ENCODE measurements at regions not wholly inside any gene's neighbourhood (a gene's known extent, or its start where the extent isn't known, plus 50 kb on each side); places are given as distances from the start of the nearest gene placed in this dataset.

DNA sequence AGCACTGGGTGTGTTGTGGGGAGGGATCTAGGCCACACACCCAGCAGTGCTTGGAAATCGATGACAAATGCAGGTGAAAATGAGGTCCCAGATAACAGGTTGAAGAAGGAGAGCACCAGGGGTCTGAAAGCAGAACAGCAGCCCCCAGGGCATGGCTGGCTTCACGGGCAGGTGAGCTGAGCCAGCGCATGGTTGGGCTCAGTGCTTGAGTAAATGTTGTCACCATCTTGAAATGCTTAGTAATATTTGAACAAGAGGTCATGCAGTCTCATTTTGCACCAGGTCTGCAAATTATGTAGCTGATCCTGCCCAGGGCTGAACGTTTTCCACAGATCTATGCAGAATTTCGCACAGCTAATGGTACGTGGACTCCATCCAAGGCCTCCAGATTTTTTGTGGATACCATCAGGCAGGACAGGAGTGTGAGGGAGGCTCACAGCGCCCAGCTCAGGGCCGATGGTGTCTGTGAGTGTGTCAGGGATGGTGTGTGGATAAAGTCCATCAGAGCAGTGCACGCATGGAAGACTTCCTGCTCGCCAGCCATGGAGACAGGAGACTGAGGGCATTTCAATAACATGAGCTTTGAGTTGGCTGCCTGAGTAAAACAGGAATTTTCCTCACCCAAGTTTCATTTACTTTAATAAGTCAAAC is 53.1 kb upstream of the SNX9 start:
- no peak for DNase-seq
- peaks cover 0 to 7% (median 0%) of the 10 kb centered on the region in 3 donors for H3K36me3 Mint-ChIP-seq
- H3K9me3 Mint-ChIP-seq = no peaks in the 10 kb centered on the region
- peaks cover 2 to 11% of the 10 kb centered on the region in 2 donors for H3K4me1 Mint-ChIP-seq
- H3K27me3 Mint-ChIP-seq (ENCODE audit: low read depth in 3 of 3) = peaks cover 0 to 15% (median 5%) of the 10 kb centered on the region in 3 donors
- H3K4me3 Mint-ChIP-seq = no peak overlapping the region
- H3K27ac Mint-ChIP-seq = no peak overlapping the region

DNA sequence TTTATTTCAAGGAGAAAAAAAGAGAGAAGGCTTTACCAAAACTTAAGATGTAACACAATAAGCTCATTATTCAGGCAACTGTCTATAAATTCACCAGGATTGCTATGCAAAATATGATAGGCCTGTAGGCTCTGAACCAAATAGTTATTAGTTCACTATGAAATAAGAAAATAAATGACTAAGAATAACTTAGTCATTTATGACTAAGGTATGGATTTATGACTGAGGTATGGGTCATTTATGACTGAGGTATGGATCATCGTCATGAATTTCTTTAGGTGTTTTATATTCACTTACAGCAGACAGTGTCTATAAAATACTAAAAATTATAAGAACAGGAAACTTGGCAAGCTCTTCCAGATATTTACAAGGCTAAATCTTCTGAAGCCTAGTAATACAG is 52.1 kb upstream of the SNX9 start:
- Mint-ChIP-seq H3K9me3 (no peaks in the 10 kb centered on the region), H3K4me1 (peaks cover 0 to 10% of the 10 kb centered on the region in 2 donors), H3K36me3 (peaks cover 0 to 7% (median 0%) of the 10 kb centered on the region in 3 donors), H3K27me3 (ENCODE audit: low read depth in 3 of 3) (peaks cover 0 to 18% (median 5%) of the 10 kb centered on the region in 3 donors), H3K27ac (no peak overlapping the region), H3K4me3 (no peak overlapping the region)
- DNase-seq = no peak

DNA sequence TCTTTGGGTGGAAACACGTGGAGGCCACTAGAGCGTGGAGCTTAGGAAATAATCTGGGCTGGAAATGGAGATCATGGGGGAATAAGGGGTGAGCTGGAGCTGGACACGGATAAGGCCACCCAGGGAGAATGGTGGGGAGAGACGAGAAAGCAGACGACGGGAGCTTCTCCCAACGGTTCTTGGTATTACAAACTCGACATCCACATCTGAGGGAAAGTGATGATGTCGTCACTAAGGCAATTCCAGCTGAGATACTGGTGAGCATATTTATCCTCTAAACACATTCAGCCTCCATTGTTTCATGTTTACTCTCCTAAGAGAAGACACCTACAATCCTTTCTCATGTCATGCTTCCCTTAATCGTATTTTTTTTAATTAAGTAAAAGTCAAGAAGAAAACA is 50.2 kb upstream of the SNX9 start:
- H3K4me1 Mint-ChIP-seq = peaks cover 0 to 10% of the 10 kb centered on the region in 2 donors
- no peak for DNase-seq
- no peak overlapping the region for H3K27ac Mint-ChIP-seq
- H3K4me3 Mint-ChIP-seq = no peak overlapping the region
- peaks cover 0 to 2% (median 0%) of the 10 kb centered on the region in 6 donors for H3K9me3 Mint-ChIP-seq
- peaks cover 0 to 7% (median 0%) of the 10 kb centered on the region in 3 donors for H3K36me3 Mint-ChIP-seq
- H3K27me3 Mint-ChIP-seq (ENCODE audit: low read depth in 3 of 3) = peaks cover 0 to 18% (median 5%) of the 10 kb centered on the region in 3 donors
